ENCODE measurements at regions not wholly inside any gene's neighbourhood (a gene's known extent, or its start where the extent isn't known, plus 50 kb on each side); places are given as distances from the start of the nearest gene placed in this dataset.

- no peak for DNase-seq
Observed at GRCh38 chr10:47238331-47239095, 61.5 kb upstream of the GDF10 start.

GRCh38 chr10:47239211-47239610, 60.8 kb upstream of the GDF10 start:
- no peak for DNase-seq

- no peak for DNase-seq
Observed at GRCh38 chr10:47240173-47240572, 59.8 kb upstream of the GDF10 start.

GRCh38 chr10:47241256-47241655, 58.7 kb upstream of the GDF10 start:
- DNase-seq = no peak

- no peak for DNase-seq
Observed at GRCh38 chr10:47241946-47242867, 57.8 kb upstream of the GDF10 start.

- no peak for DNase-seq
Observed at GRCh38 chr10:47243356-47243755, 56.6 kb upstream of the GDF10 start.

- no peak for DNase-seq
Observed at GRCh38 chr10:47243791-47244190, 56.2 kb upstream of the GDF10 start.

GRCh38 chr10:47244560-47245500, 55.2 kb upstream of the GDF10 start:
- DNase-seq = no peak

GRCh38 chr10:47245731-47246350, 54.2 kb upstream of the GDF10 start:
- DNase-seq = no peak

- no peak for DNase-seq
Observed at GRCh38 chr10:47246406-47247147, 53.4 kb upstream of the GDF10 start.

- no peak for DNase-seq
Observed at GRCh38 chr10:47247148-47248059, 52.6 kb upstream of the GDF10 start.

GRCh38 chr10:47248386-47249090, 51.5 kb upstream of the GDF10 start:
- no peak for DNase-seq

- DNase-seq = no peak
Observed at GRCh38 chr10:47249881-47250280, 50.1 kb upstream of the GDF10 start.

Data from DMS79 (cell line).